AG09319 (cell line): ENCODE measurements at regions not wholly inside any gene's neighbourhood (a gene's known extent, or its start where the extent isn't known, plus 50 kb on each side); places are given as distances from the start of the nearest gene placed in this dataset.

Experiments used
- DNase-seq: peaks from one replicate; pipeline ENCODE4 v3.0.0-alpha.2; 2010; ENCODE audit warnings: low read depth; ENCODE audit errors: extremely low read depth
- TF ChIP-seq, protein P1 (sequence below): IDR thresholded peaks from 2 replicates; pipeline ENCODE4 v1.5.1; 2011; ENCODE audit warnings: low read depth, mild to moderate bottlenecking, inconsistent platforms, low read length, moderate library complexity

DNA sequence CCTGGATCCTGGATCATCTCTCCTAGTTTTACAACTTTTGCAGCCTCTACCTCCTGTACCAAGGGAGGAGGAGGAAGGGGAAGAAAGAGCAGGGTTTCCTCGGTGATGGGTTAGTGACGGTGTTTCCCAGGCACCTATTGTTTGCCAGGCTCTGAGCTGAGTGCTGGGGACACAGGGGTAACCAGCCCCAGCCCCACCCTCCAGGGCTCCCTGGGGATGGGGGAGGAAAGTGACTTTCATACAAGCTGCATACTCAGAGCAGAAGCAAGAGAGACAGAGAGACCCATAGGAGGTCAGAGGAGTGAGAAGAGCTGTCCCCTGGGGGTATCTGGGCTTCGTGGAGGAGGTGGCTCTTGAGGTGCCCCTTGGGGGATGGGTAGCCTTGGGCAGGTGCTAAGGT, 89.4 kb upstream of the THY1 start:
- DNase-seq = no peak
- TF ChIP-seq, protein P1, sequence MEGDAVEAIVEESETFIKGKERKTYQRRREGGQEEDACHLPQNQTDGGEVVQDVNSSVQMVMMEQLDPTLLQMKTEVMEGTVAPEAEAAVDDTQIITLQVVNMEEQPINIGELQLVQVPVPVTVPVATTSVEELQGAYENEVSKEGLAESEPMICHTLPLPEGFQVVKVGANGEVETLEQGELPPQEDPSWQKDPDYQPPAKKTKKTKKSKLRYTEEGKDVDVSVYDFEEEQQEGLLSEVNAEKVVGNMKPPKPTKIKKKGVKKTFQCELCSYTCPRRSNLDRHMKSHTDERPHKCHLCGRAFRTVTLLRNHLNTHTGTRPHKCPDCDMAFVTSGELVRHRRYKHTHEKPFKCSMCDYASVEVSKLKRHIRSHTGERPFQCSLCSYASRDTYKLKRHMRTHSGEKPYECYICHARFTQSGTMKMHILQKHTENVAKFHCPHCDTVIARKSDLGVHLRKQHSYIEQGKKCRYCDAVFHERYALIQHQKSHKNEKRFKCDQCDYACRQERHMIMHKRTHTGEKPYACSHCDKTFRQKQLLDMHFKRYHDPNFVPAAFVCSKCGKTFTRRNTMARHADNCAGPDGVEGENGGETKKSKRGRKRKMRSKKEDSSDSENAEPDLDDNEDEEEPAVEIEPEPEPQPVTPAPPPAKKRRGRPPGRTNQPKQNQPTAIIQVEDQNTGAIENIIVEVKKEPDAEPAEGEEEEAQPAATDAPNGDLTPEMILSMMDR = no peak

DNA sequence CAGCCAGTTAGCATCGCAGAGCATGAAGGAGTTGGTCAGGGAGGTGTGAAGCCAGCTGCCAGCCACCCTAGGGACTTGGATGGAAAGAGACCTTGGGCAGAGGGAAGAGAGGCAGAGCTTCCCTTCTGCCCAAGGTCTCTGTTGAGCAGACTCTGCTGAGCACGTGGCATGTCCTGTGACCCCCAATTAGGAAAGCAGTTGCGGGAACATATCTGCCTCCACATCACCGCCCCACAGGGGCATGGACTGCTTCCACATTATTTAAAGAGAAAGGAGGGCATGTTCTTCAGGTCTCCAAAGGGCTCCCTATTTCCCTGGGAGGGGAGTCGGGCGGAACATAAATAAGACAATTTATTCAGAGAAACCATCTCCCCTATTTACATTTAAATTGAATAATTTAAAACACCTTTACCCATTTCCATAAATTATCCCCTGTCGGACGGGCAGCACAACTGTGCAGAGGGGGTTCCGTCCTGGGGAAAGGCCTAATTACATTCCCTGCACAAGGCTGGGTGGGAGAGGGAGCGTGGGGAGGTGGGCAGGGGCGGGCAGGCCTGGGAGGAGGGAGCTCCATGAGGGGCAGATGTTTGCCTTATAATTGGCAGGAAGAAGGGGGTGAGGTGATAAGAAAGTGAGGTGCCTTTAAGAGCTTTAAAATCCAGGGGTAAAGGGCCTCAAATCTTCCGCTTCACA, 88.8 kb upstream of the THY1 start:
- TF ChIP-seq, protein P1 = no peak
- DNase-seq = no peak

DNA sequence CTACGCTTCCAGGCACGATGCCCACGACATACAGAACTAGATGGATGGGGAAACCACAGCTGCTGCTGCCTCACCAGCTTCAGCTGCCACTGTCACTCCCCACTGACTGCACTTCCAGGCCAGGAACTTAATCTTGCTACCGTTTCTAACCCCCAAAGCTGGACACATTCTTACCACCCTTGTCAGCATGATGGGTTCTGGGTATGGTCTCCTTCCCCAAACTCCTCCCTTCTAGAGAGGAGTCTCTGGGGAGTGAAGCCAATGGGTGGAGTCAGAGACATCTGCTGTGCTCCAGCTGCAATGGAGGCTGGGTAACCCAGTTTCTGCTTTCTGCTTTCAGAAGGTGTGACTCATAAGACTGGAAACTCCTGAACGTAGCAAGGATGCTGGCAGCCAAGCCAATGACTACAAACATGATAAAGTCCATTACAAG, 87.0 kb upstream of the THY1 start:
- TF ChIP-seq, protein P1 = no peak
- peak; percentile 54 for DNase-seq

DNA sequence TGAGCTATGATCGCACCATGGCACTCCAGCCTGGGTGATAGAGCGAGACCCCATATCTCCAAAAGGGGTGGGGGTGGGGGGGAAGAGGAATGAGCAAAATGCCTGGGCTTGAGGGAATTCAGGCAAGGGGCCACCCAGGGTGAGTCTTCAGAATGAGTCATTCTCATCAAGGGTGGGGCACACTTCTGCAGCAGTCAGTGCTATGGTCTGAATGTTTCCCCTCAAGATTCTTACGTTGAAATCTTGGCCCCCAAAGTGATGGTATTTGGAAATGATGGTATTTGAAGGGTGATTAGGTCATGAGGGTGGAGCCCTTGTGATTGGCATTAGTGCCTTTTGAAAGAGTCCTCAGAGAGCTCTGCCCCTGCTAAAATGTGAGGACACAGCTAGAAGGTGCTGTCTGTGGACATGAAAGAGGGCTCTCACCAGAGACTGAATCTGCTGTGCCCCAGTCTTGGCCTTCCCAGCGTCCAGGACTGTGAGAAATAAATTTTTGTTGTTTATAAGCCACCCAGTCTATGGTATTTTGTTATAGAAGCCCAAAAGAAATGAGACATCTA, 86.4 kb upstream of the THY1 start:
- TF ChIP-seq, protein P1 = no peak
- DNase-seq = no peak

DNA sequence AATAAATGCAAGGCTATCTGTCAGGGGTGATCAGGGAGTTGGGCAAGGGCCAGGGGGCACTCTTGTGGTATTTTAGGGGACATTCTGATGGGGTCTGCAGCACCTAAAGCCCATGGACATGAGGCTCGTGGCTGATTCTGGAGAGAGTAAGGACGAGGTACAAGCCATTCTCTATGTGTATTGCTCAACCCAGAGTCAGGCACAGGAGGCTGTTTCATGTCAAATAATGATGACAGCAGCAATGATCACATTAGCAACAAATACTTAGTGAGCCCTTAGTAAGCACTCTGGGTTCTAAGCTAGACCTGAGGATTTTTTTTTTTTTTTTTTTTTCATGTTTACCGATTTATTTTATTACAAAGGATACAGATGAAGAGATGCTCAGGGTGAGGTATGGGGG, 83.5 kb upstream of the THY1 start:
- DNase-seq = no peak
- TF ChIP-seq, protein P1 = no peak

DNA sequence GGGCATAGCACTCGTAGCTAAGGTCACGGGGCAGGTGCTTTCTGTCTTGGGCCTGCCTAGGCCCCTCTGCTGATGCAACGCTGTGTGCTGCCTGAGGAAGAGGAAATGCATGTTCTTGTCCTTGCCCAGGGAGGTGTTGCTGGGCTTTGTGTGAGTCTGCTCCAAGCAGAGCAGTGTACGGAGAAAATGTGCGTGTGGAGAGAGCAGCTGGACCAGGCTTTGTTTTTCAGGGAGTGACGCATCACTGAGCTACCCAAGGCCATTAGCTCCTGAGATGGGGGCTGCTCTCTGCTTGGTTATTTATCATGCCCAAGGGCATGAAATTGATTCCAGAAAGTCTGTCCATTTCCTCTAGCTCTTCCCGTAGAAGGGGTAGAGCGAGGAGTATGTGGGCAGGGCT, 82.9 kb upstream of the THY1 start:
- no peak for DNase-seq
- TF ChIP-seq, protein P1 = no peak

DNA sequence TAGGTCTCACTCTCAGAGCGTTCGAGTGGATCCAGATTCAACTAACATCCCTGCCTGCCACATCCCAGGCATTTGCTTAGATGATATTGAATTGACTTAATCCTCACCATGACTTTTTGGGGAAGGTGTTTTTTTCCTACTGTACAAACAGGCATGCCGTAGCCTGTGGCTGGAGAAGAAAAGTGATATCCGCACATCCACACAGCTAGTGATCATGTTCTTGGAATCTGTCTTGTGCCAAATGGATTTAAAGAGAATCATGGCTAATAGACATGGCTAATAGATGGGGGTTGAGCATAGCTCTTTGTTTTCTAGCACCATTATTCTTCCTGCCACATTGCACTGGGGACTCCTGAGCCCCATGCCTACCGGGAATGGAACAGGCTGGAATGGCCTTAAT, 82.1 kb upstream of the THY1 start:
- TF ChIP-seq, protein P1 = no peak

More for the DNA sequence above, 82.1 kb upstream of the THY1 start:
- DNase-seq = no peak
